HG02759 (cell line): ENCODE measurements at regions not wholly inside any gene's neighbourhood (a gene's known extent, or its start where the extent isn't known, plus 50 kb on each side); places are given as distances from the start of the nearest gene placed in this dataset.

Experiments
- ATAC-seq: cut with Tn5 transposase; IDR thresholded peaks from one replicate; pipeline ENCODE4 v1.9.1; 2021; ENCODE audit warnings: mild to moderate bottlenecking, moderate library complexity; ENCODE audit not compliant: unreplicated experiment

- ATAC-seq = no peak
Observed at GRCh38 chr5:44660251-44660650, 148.5 kb upstream of the MRPS30 start.

- no peak for ATAC-seq
Observed at GRCh38 chr5:44659334-44659733, 149.4 kb upstream of the MRPS30 start.

GRCh38 chr5:44652674-44653073, 156.1 kb upstream of the MRPS30 start:
- no peak for ATAC-seq

GRCh38 chr5:44646016-44646415, 162.7 kb upstream of the MRPS30 start:
- no peak for ATAC-seq

GRCh38 chr5:44645502-44645901, 163.2 kb upstream of the MRPS30 start:
- ATAC-seq = no peak

GRCh38 chr5:44644628-44645027, 164.1 kb upstream of the MRPS30 start:
- ATAC-seq = no peak

- no peak for ATAC-seq
Observed at GRCh38 chr5:44641820-44642219, 166.9 kb upstream of the MRPS30 start.

GRCh38 chr5:44640945-44641456, 167.7 kb upstream of the MRPS30 start:
- ATAC-seq = no peak

- no peak for ATAC-seq
Observed at GRCh38 chr5:44637916-44638869, 170.6 kb upstream of the MRPS30 start.

- ATAC-seq = no peak
Observed at GRCh38 chr5:44632344-44632743, 176.4 kb upstream of the MRPS30 start.

- ATAC-seq = no peak
Observed at GRCh38 chr5:44626846-44627245, 181.9 kb upstream of the MRPS30 start.

- no peak for ATAC-seq
Observed at GRCh38 chr5:44622331-44622730, 186.4 kb upstream of the MRPS30 start.

GRCh38 chr5:44619875-44620610, 188.7 kb upstream of the MRPS30 start:
- no peak for ATAC-seq

GRCh38 chr5:44614845-44615244, 193.9 kb upstream of the MRPS30 start:
- no peak for ATAC-seq

- ATAC-seq = no peak
Observed at GRCh38 chr5:44613936-44614335, 194.8 kb upstream of the MRPS30 start.

GRCh38 chr5:44605926-44606325, 202.8 kb upstream of the MRPS30 start:
- ATAC-seq = no peak

GRCh38 chr5:44603496-44604272, 205.1 kb upstream of the MRPS30 start:
- no peak for ATAC-seq

- no peak for ATAC-seq
Observed at GRCh38 chr5:44574678-44575077, 185.5 kb upstream of the FGF10 start.

GRCh38 chr5:44568519-44568918, 179.3 kb upstream of the FGF10 start:
- ATAC-seq = no peak

GRCh38 chr5:44565902-44566301, 176.7 kb upstream of the FGF10 start:
- no peak for ATAC-seq

- ATAC-seq = no peak
Observed at GRCh38 chr5:44565360-44565759, 176.1 kb upstream of the FGF10 start.
